ENCODE measurements at regions not wholly inside any gene's neighbourhood (a gene's known extent, or its start where the extent isn't known, plus 50 kb on each side); places are given as distances from the start of the nearest gene placed in this dataset.
A peak's percentile ranks its signal among the peaks of the same experiment; 100 is the strongest.

GRCh38 chr2:9142551-9143263 is 63.9 kb upstream of the ASAP2 start (continued):
- no peak for TF ChIP-seq ZSCAN22 (CRISPR knock-in tag; IDR thresholded peaks at IDR 0.05)
- TF ChIP-seq KDM6A (CRISPR knock-in tag; IDR thresholded peaks at IDR 0.05; ENCODE audit: low read depth): no peak
- TF ChIP-seq FOXK1 (CRISPR knock-in tag; IDR thresholded peaks at IDR 0.05; ENCODE audit: borderline replicate concordance, low read depth): peak; percentile 59; the same call in 1 of the 2 replicates
- 0 out of 2 replicates have a peak, but pooled peaks have one; percentile 42 for TF ChIP-seq ZNF572 (CRISPR knock-in tag; IDR thresholded peaks at IDR 0.05)
- TF ChIP-seq MIER3 (CRISPR knock-in tag; IDR thresholded peaks at IDR 0.05; ENCODE audit: borderline replicate concordance): peak; percentile 78; the same call in 1 of the 2 replicates
- peak; percentile 77 for TF ChIP-seq KMT2B (CRISPR knock-in tag; IDR thresholded peaks at IDR 0.05)
- no peak for TF ChIP-seq SUZ12 (IDR thresholded peaks at IDR 0.05; ENCODE audit: low read depth, low read length)
- 0 out of 2 replicates have a peak, but pooled peaks have one; percentile 58 for TF ChIP-seq NFKBIZ (CRISPR knock-in tag; IDR thresholded peaks at IDR 0.05)
- TF ChIP-seq TFDP1 (CRISPR knock-in tag; IDR thresholded peaks at IDR 0.05; ENCODE audit: borderline replicate concordance): peak; percentile 63
- TF ChIP-seq ZFP36 (IDR thresholded peaks at IDR 0.05; ENCODE audit: borderline replicate concordance, low read depth, low read length, partially characterized antibody): peak; percentile 8
- no peak for TF ChIP-seq MED8 (CRISPR knock-in tag; IDR thresholded peaks at IDR 0.05; ENCODE audit: insufficient replicate concordance)
- TF ChIP-seq ZNF772 (CRISPR knock-in tag; IDR thresholded peaks at IDR 0.05): no peak; the same call in 1 of the 2 replicates
- peak; percentile 73; the same call in 1 of the 2 replicates for TF ChIP-seq DNMT1 (CRISPR knock-in tag; IDR thresholded peaks at IDR 0.05)
- peak; percentile 72; the same call in 1 of the 2 replicates for TF ChIP-seq PITX1 (CRISPR knock-in tag; IDR thresholded peaks at IDR 0.05)
- no peak for TF ChIP-seq NR1H2 (CRISPR knock-in tag; IDR thresholded peaks at IDR 0.05; ENCODE audit: borderline replicate concordance, low read depth)
- peak; percentile 67; the same call in 1 of the 2 replicates for TF ChIP-seq MAZ (IDR thresholded peaks at IDR 0.05; ENCODE audit: borderline replicate concordance, low read depth, low read length)
- peak; percentile 82 for TF ChIP-seq MAZ (CRISPR knock-in tag; IDR thresholded peaks at IDR 0.05; ENCODE audit: low read depth)
- TF ChIP-seq, protein P1, sequence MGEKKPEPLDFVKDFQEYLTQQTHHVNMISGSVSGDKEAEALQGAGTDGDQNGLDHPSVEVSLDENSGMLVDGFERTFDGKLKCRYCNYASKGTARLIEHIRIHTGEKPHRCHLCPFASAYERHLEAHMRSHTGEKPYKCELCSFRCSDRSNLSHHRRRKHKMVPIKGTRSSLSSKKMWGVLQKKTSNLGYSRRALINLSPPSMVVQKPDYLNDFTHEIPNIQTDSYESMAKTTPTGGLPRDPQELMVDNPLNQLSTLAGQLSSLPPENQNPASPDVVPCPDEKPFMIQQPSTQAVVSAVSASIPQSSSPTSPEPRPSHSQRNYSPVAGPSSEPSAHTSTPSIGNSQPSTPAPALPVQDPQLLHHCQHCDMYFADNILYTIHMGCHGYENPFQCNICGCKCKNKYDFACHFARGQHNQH (CRISPR knock-in tag; IDR thresholded peaks at IDR 0.05): peak; percentile 73; the same call in 1 of the 2 replicates
- TF ChIP-seq, protein P2, sequence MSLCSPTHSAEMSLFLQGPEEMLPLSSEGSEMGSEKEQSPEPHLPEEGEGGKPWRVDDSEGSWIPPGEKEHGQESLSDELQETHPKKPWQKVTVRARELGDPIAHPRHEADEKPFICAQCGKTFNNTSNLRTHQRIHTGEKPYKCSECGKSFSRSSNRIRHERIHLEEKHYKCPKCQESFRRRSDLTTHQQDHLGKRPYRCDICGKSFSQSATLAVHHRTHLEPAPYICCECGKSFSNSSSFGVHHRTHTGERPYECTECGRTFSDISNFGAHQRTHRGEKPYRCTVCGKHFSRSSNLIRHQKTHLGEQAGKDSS (CRISPR knock-in tag; IDR thresholded peaks at IDR 0.05; ENCODE audit: borderline replicate concordance, low read depth): no peak; the same call in 1 of the 2 replicates
- TF ChIP-seq MTF2 (CRISPR knock-in tag; IDR thresholded peaks at IDR 0.05; ENCODE audit: borderline replicate concordance): peak; percentile 86; the same call in 1 of the 2 replicates
- no peak for TF ChIP-seq ZBTB7A (CRISPR knock-in tag; IDR thresholded peaks at IDR 0.05)
- TF ChIP-seq SNAPC2 (CRISPR knock-in tag; IDR thresholded peaks at IDR 0.05): peak; percentile 18; the same call in 1 of the 2 replicates
- TF ChIP-seq ZNF230 (CRISPR knock-in tag; IDR thresholded peaks at IDR 0.05): 0 out of 2 replicates have a peak, but pooled peaks have one; percentile 3
- TF ChIP-seq ZNF567 (CRISPR knock-in tag; IDR thresholded peaks at IDR 0.05; ENCODE audit: borderline replicate concordance): 0 out of 2 replicates have a peak, but pooled peaks have one; percentile 56
- TF ChIP-seq SOX6 (IDR thresholded peaks at IDR 0.05): no peak
- TF ChIP-seq SOX6 (CRISPR knock-in tag; IDR thresholded peaks at IDR 0.05): peak; percentile 81

Data from HepG2 (cell line).